HG02571 (cell line): ENCODE measurements at regions not wholly inside any gene's neighbourhood (a gene's known extent, or its start where the extent isn't known, plus 50 kb on each side); places are given as distances from the start of the nearest gene placed in this dataset.

Experiments
- ATAC-seq: cut with Tn5 transposase; IDR thresholded peaks from one replicate; pipeline ENCODE4 v1.9.1; 2021; ENCODE audit warnings: mild to moderate bottlenecking, moderate library complexity; ENCODE audit not compliant: unreplicated experiment

- no peak for ATAC-seq
Observed at GRCh38 chr5:68554571-68555279, 339.2 kb downstream of the PIK3R1 start.

- ATAC-seq: no peak
Observed at GRCh38 chr5:68555907-68556681, 340.5 kb downstream of the PIK3R1 start.

GRCh38 chr5:68557162-68557936 lies 341.8 kb downstream of the PIK3R1 start:
- ATAC-seq: no peak

- no peak for ATAC-seq
Observed at GRCh38 chr5:68562308-68562707, 346.8 kb downstream of the PIK3R1 start.

GRCh38 chr5:68565427-68565826 lies 349.9 kb downstream of the PIK3R1 start:
- no peak for ATAC-seq

GRCh38 chr5:68576805-68577204 lies 361.2 kb downstream of the PIK3R1 start:
- ATAC-seq: no peak

- ATAC-seq: no peak
Observed at GRCh38 chr5:68582284-68582683, 366.7 kb downstream of the PIK3R1 start.

- no peak for ATAC-seq
Observed at GRCh38 chr5:68587171-68587570, 371.6 kb downstream of the PIK3R1 start.

- ATAC-seq: no peak
Observed at GRCh38 chr5:68591850-68592249, 376.3 kb downstream of the PIK3R1 start.

GRCh38 chr5:68592351-68592750 lies 376.8 kb downstream of the PIK3R1 start:
- ATAC-seq: no peak

- ATAC-seq: no peak
Observed at GRCh38 chr5:68593211-68593671, 377.7 kb downstream of the PIK3R1 start.

- ATAC-seq: no peak
Observed at GRCh38 chr5:68612972-68613371, 397.4 kb downstream of the PIK3R1 start.

GRCh38 chr5:68618501-68618900 lies 402.9 kb downstream of the PIK3R1 start:
- no peak for ATAC-seq

GRCh38 chr5:68627001-68627400 lies 411.4 kb downstream of the PIK3R1 start:
- no peak for ATAC-seq

GRCh38 chr5:68628082-68628814 lies 412.7 kb downstream of the PIK3R1 start:
- no peak for ATAC-seq

GRCh38 chr5:68630354-68630753 lies 414.8 kb downstream of the PIK3R1 start:
- no peak for ATAC-seq

GRCh38 chr5:68631884-68632283 lies 416.3 kb downstream of the PIK3R1 start:
- ATAC-seq: no peak

GRCh38 chr5:68641211-68641610 lies 425.7 kb downstream of the PIK3R1 start:
- ATAC-seq: no peak

- no peak for ATAC-seq
Observed at GRCh38 chr5:68643064-68643463, 427.5 kb downstream of the PIK3R1 start.

- peak; percentile 95 for ATAC-seq
Observed at GRCh38 chr5:68644971-68645370, 429.4 kb downstream of the PIK3R1 start.

- ATAC-seq: no peak
Observed at GRCh38 chr5:68646144-68646543, 430.6 kb downstream of the PIK3R1 start.
